Endometrium (tissue), 2 donors: ENCODE measurements at regions not wholly inside any gene's neighbourhood (a gene's known extent, or its start where the extent isn't known, plus 50 kb on each side); places are given as distances from the start of the nearest gene placed in this dataset.
"Not testable (repeated sequence)": the region's sequence is repeated elsewhere in the genome, so short reads cannot be mapped to it uniquely, and the experiment has no call there.

ENCODE experiments used
- FAIRE-seq: peaks from 2 replicates; lab custom pipeline; 2012; peaks lifted over from hg19 to GRCh38; lab: Jason Lieb, UNC
- donor health status: control.
- donor health status: control.

DNA sequence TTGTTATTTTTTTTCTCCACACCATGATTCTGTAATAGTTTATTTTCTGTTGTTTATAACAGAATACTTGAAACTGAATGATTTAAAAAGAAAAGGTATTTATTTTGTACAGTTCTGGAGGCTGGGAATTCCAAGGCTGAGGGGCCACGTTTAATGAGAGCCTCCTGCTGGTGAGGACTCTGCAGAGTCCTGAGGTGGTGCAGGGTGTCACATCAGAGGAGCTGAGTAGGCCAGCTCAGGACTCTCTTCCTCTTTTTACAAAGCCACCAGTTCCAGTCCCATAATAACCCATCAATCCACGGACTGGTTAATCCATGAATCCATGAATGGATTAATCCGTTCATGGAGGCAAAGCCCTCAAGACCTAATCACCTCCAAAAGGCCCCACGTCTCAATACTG lies 71.6 kb downstream of the TFAP2A start:
- no peak for FAIRE-seq

DNA sequence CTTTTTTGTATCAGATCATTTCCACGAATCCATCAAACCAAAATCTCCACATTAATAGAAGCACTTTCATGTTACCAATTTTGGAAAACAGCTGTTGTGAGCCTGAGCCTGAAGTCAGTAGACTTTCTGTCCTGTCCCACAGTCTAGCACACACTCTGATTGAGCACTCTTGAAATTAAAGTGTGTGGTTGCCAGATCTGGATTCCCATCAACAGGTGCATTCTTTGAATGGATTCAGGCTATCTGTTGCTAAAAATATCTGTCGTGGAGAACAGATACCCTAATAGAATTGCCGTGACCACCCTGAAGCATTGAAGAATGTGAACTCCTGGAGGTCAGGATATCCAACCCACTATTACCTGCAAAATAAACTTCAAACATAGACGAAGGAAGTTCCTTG lies 73.3 kb downstream of the TFAP2A start:
- no peak for FAIRE-seq

DNA sequence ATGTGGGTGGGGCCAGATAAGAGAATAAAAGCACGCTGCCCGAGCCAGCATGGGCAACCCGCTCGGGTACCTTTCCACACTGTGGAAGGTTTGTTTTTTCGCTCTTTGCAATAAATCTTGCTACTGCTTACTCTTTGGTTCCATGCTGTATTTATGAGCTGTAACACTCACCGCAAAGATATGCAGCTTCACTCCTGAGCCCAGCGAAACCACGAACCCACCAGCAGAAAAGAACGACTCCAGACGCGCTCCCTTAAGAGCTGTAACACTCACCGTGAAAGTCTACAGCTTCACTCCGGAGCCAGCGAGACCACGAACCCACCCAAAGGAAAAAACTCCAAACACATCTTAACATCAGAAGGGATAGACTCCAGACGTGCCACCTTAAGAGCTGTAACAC lies 76.7 kb downstream of the TFAP2A start:
- no peak for FAIRE-seq

DNA sequence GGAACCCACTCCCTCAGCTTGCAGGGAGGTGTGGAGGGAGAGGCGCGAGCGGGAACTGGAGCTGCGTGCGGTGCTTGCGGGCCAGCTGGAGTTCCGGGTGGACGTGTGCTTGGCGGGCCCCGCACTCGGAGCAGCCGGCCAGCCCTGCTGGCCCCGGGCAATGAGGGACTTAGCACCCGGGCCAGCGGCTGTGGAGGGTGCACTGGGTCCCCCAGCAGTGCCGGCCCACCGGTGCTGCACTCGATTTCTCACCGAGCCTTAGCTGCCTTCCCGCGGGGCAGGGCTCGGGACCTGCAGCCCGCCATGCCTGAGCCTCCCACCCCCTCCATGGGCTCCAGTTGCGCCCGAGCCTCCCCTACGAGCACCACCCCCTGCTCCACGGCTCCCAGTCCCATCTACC lies 77.5 kb downstream of the TFAP2A start:
- not testable (repeated sequence) for FAIRE-seq

DNA sequence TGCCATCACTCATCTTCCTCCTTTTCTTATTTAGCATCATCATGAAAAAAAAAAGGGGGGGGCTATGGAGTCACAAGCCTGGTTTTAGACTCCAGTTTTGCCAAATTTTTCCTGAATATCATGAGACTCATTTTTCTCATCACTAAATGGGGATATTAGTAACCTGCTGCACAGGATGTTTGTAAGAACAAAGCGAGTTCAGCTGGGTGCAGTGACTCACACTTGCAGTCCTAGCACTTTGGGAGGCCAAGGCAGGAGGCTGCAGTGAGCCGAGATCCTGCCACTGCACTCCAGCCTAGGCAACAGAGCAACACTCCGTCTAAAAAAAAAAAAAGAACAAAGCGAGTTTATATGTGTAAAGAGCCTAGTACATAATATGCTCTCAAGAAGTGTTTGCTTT lies 82.8 kb downstream of the TFAP2A start:
- no peak for FAIRE-seq

DNA sequence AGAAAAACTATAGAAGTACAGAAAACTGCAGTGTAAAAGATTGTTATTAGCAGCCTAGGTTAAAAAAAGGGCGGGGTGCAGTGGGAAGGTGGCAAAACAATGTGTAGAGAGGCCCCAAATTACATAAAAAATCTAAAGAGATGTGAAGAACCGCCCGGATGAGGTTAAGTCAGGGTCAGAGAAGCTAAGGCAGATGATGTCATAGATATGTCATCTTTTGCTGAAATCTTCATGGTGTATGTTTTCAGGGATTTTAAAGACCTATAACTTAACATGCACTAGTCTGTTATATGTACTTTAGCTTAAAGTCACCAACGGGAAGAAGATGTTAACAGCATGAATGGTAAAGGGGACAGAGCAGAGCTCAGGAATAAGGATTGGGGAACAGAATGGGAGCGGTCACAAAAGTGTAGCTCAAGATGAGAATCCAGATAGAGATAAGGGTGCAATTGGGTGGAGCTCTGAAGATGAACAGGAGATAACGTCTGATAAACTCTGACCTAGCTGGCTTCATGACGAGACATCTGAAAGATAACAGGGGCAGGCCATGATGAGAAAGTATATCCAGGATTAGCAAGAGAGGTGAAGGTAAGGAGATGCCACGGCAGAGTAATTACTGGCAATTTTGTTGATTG lies 83.4 kb downstream of the TFAP2A start:
- FAIRE-seq = no peak

DNA sequence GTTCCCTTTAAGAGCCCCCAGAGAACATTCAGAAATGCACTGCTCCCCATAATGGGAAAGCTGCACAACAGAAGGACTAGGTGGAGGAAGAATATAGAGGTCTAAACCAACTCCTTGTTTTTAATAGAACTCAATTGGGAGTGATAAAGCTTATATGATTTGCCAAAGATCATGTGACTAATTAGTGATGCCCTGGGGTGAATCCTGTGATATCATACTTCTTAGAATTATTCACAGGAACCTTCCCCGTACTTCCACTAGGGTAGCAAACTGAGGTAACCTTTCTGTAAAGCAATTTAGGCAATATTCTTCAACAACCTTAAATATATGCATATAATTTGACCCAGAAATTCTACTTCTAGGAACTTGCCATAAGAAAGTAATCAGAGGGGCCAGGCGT lies 84.4 kb downstream of the TFAP2A start:
- no peak for FAIRE-seq

DNA sequence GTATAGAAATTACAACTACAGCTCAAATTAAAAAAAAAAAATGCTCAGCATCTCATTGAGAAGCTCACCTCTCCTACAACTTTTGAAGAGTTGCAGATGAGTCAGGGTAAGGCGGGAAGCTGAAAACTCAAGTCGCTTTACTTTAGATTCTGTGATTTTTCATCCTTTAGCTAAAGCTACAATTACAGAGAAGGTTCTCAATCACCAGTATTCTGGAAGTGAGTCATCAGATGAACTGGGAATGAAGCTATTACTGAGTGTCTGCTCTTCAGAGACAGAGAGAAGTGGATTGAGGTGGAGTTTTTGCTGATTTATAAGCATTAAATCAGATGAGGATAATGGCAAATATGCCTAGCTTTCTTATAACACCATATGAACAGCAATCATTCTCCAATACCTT lies 91.9 kb downstream of the TFAP2A start:
- no peak for FAIRE-seq

DNA sequence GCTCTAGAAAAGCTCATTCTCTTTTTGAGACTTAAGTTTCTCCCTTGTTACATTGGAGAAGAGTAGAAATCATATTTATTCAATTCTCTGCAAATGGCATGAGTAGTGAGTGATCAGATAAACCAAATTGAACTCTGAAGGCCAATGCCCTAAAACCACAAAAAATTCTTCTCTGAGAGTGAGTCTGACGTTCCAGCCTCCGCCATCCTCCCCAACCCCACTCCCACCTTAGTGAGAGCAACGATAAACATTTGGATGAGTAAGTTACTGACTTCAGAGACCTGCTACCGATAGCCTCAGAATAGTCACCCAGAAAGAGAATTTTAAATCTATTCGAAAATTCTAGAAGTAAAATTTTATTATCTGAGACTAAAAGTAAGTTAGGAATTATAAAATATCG lies 94.6 kb downstream of the TFAP2A start:
- no peak for FAIRE-seq

DNA sequence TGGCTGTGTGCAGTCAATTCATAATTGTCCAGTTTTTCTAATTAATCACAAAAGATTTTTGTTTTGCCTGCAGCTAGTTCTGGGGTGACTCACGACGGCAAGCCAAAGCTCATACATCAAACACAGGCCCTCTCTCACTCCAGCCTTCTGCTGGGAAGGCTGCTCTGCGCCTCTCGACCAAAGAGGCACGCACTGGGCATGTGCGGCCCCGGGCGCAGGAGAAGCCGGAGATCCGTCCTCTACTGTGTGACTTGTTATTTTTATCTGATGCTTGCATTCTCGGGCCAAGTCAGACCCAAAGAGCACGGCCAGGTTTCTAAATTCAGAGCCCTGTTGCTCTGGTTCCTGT lies 98.5 kb downstream of the TFAP2A start:
- FAIRE-seq = no peak

DNA sequence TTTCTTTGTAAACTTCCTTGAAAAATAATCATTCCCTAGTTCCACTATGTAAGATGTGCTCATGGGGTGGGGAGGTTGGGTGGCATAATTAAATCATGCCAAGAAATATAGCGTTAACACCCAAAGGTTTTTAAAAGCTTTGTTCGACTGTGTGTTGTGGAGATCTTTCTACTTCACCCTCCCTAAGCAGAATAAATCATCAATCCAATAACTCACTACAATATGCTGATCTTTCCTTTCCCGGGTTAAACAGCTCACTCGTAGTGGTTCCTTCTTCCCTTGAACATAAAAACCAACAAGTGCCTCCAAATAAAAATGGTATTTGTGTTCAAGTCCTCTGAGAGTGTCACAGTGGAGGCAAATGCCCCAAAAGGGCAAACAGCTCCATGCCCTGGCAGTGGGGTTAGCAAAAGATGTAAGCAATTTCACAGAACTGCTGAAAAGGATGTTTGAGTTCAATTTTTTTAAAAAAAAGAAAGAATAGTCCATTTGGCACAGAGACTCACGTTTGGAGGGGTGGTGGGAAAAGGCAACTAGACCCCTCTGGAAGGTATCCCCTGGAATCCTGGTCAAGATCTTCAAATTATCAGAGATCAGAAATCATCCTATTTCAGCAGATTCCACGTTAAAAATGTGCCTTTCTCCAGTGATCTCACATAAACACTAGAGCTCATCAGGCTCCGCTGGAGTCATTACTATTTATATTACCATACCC lies 99.1 kb downstream of the TFAP2A start:
- FAIRE-seq = no peak

DNA sequence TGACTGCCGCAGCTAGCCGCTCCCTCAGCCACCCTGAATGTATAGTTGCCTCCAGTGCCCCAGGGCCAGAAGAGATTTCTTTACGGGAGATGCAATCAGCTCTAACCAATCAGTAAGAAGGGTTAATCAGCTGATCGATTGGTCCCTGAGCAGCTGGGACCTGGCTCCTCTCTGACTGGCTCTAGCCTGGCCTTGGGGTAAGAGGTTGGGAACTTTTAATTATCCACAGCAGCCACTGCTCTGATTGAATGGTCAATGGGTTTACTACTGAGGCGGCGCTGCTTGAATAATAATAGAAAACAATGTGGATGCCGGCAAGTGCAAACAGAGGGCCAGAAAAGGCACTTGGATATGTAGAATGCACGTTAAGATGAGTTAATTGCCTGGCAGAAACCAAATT lies 99.8 kb downstream of the TFAP2A start:
- no peak for FAIRE-seq

DNA sequence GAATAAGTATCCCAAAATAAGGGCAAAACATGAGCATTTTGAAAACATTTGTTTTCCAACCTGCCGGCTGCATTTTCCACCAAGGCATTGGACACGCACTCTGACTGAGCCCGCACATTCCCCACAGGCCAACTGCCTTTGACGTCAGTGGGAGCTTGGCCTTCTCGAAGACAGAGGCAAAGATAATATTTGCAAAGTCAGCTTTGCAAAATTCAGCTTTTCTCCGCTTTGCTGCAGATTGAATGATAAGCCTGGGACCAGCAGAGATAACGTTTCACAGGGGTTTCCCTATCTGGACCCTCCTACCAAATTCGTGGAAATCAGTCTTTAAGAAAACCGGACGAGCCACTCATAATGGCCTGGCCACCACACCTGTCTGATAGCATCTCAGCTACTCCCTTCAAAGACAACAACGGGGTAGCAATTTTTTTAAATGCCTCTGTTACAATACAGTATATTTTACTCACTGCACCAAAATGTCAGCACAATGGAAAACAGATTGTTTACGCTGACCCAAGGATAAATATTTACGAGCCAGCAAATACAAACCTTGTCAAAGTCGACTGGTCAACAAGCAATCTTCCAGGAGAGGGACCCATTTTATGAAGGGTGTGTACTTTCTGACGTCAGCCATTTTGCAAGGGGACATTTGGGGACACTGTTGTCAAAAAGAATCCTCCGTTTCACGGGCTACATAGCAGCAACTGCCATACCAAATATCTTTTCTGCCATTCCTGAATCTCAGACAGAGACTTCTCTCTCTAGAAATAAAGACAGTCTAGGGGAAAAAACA lies 100.5 kb downstream of the TFAP2A start:
- no peak for FAIRE-seq

DNA sequence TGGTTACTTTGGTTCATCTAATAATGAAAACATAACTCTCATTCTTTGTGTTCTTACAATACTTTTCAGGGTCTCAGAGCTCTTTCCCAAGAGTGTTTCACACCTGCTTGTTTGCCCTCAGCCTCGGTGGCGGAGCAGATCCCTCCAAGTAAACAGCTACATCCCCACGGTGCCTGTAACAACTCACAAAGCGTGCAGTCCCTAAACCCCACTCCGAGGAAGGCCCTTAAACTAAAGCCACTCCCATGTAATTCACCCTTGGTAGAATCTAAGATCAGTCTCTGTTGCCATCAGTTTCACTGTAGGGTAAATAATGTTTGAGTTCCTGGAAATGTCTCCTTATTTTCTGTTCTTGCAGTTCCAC lies 101.1 kb downstream of the TFAP2A start:
- no peak for FAIRE-seq

DNA sequence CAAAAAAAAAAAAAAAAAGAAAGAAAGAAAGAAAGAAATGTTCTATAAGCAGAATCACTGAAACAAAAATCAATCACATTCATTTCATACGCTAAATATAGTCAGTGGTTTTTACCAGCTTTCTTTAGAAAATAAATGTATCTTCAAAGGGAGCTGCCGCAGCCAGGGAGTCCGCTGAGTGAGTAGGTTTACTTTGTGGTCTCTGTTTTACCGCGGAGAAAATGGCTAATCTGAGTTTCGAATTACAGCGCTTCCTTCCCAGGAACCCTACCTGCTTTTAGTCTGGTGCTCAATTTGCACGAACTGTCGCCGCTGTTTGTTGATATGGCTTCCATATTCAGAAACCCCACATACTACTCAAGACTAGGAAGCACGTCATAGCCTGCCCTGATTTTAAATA lies 102.4 kb downstream of the TFAP2A start:
- FAIRE-seq = no peak

DNA sequence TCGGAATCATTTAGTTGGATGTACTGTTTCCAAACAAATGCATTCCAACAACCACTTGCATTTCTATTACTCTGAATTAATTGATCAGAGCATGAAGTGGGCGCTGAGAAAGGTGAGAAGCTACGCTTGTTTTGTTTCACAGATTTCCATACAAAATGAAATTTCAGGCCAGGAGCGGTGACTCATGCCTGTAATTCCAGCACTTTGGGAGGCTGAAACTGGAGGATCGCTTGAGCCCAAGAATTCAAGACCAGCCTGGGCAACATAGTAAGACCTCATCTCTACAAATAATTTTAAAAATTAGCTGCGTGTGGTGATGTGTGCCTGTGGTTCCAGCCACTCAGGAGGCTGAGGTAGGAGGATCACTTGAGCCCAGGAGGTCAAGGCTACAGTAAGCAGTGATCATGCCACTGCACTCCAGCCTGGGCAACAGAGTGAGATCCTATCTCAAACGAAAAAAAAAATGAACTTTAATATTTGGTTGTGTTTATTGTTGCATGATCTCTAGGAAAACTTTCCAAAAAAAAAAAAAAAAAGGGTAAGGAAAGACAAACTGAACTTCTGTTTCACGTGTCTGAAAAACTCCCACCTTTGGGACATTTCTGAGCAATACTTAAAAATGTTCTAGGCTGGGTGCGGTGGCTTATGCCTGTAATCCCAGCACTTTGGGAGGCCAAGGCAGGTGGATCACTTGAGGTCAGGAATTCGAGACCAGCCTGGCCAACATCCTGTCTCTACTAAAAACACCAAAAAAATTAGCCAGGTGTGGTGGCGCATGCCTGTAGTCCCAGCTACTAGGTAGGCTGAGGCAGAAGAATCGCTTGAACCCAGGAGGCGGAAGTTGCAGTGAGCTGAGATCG lies 103.1 kb downstream of the TFAP2A start:
- not testable (repeated sequence) for FAIRE-seq

DNA sequence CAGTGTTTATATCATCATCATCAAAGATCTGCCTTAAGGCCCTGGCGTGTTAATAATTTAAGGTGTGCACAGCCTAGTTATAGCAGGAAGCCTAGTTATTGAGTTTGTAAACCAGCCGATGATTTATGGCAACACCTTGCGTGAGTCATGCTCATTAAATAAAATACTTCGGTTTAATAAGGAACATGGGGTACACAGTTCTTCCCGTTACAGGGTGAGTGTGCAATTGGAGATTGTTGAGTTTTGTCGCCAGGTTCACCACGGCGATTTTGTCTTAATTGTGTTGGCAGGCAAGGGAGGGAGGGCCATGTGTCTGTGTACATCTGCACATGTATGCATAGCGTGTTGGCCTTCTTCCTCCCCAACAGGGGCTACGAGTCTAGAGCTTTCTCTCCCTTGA lies 104.0 kb downstream of the TFAP2A start:
- FAIRE-seq = no peak

DNA sequence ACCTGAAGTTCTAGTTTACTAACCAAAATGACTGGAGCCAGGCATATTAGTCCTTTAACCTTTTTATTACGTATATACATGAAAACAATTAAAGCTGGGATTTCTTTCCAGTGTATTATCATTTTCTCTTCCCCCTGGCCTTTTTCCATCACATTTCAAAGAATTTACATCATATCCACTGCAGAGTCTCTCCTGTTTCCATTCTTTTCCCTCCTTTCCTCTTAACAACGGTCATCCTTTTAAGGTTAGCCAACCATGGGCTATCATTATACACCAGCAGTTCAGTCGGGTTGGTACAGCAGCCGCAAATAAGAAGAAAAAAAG lies 104.6 kb downstream of the TFAP2A start:
- no peak for FAIRE-seq

DNA sequence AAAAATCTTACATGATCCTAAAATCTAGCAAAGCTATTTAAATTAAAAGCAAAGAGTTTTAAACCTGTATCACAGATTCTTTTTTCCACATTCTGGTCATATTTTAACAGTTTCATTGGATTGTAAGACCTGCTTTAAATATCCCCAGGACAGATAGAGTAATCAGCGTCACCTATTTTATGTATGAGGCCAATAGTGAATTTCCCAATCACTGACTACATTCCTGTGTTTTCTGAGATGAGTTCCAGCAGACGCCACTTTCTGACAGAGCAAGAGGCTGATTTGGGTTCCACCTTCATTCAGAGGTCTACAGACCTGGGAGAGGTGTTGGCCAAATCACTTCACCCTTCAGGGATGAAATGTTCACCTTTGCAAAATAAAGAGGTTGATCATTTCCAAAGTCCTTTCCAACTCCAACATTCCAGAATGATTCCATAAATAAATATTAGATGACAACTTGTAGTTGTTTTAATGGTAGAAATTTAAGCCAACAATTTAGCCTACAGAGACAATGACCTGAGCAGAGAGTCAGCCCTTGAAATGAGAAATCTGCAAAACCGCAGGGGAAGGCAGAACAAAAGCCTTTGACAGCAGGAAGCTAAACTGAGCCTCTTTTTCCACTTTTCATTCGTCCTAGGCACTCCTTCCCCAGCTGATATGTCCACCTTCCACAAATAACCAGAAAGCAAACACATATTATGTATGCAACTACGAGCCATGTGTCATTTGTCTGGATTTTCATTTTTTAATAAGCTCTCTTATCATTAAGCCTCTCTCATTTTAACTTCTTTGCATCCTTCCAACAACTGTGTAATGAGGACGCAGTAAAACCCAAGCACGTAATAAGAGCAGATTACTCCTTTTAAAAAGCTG lies 105.2 kb downstream of the TFAP2A start:
- FAIRE-seq = no peak

DNA sequence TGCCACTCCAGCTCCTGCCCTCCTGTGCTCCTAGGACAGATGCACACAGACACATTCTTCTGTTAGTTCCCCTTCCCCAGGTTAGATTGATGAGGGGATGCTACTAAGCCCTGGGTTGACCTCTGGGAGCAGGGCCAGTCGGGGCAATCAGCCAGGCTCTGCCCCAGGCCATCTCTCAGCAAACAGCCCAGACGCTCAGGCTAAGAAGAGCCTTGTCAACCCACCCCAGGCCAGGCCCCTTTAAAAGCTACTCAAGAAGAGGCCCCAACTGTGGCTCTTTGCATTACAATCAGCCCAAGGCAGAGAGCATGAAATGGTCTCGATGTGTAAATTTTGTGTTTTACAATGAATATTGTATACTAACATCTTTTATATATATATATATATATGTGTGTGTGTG lies 107.4 kb downstream of the TFAP2A start:
- FAIRE-seq = no peak

DNA sequence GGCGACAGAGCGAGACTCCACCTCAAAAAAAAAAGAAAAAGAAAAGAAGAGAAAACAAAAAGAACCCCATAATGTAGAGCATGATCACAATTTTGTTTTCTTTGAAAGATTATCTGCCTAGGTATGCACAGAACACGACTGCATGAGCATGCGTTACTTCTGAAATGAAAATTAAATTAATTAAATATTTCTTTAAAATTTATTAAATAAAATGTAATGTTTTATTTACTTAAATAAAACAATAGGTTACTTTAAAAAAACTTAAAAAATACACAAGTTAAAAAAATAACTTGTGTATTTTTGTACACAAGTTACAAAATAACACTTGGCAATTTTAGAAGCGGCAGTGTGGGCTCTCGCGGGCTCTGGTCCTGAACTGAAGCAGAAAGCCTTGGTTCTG lies 107.8 kb downstream of the TFAP2A start:
- no peak for FAIRE-seq
